Tibial nerve (tissue), 4 donors: ENCODE measurements at regions not wholly inside any gene's neighbourhood (a gene's known extent, or its start where the extent isn't known, plus 50 kb on each side); places are given as distances from the start of the nearest gene placed in this dataset.

Experiments
- DNase-seq, 2 donors: peaks; one replicate each; pipeline ENCODE4 v3.0.0-alpha.2; 2019; ENCODE audit warnings: low spot score in 2 of 2
- H3K27ac ChIP-seq, 4 donors: fragments of 200-600 bp; sonication (generic) in 3 of 4; one replicate each; pipeline ENCODE4 v1.5.1; 2017 to 2019; ENCODE audit warnings: mild to moderate bottlenecking in 1 of 4
- H3K27me3 ChIP-seq, 2 donors: fragments of 200-600 bp; sonication (generic) in 1 of 2; one replicate each; pipeline versions ENCODE4 v1.5.1 to v1.6.0; 2017 to 2019
- H3K36me3 ChIP-seq, 3 donors: fragments of 200-600 bp; sonication (generic); one replicate each; pipeline ENCODE4 v1.5.1; 2018 to 2019
- H3K4me1 ChIP-seq, 4 donors: fragments of 200-600 bp; sonication (generic) in 3 of 4; one replicate each; pipeline ENCODE4 v1.5.1; 2017 to 2019
- H3K4me3 ChIP-seq, 4 donors: fragments of 200-600 bp; sonication (generic) in 3 of 4; one replicate each; pipeline ENCODE4 v1.5.1; 2017 to 2019; ENCODE audit warnings: mild to moderate bottlenecking in 1 of 4, moderate library complexity in 1 of 4
- H3K9me3 ChIP-seq, 4 donors: fragments of 200-600 bp; sonication (generic) in 3 of 4; one replicate each; pipeline ENCODE4 v1.5.1; 2017 to 2019
- CTCF ChIP-seq, 5 experiments: fragments of 200-600 bp in 3 of 5; fragments of 450-650 bp in 2 of 5; sonication (generic) in 3 of 5; IDR thresholded peaks; one replicate each; pipeline ENCODE4 v1.5.1; 2016 to 2019; ENCODE audit warnings: antibody characterized with exemption in 5 of 5, mild to moderate bottlenecking in 3 of 5, moderate library complexity in 2 of 5
- EP300 ChIP-seq, 2 donors: sonication (generic); formaldehyde crosslinking; IDR thresholded peaks; one replicate each; pipeline ENCODE4 v1.6.1; 2017; ENCODE audit warnings: antibody characterized with exemption in 2 of 2, mild to moderate bottlenecking in 1 of 2
- POLR2A ChIP-seq, 2 donors: fragments of 450-650 bp; IDR thresholded peaks; one replicate each; pipeline ENCODE4 v1.6.1; 2017; ENCODE audit warnings: antibody characterized with exemption in 2 of 2, mild to moderate bottlenecking in 2 of 2, moderate library complexity in 2 of 2
- WGBS, 2 donors: methylation state at CpG; one replicate each; pipeline ENCODE4 v1.1.5; 2018; 5-methylcytosine and 5-hydroxymethylcytosine counted together

GRCh38 chr6:4402477-4402976 lies 267.2 kb upstream of the ECI2 start:
- H3K4me3 ChIP-seq: no peak overlapping the region
- peaks cover 0 to 29% (median 16%) of the 10 kb centered on the region in 4 donors for H3K4me1 ChIP-seq
- 50 to 51% methylated on average over 11 of the region's 11 CpGs for WGBS, 2 donors
- H3K9me3 ChIP-seq: no peaks in the 10 kb centered on the region
- TF ChIP-seq POLR2A (IDR thresholded peaks at IDR 0.05): no peak
- no peak for TF ChIP-seq EP300 (IDR thresholded peaks at IDR 0.05)
- no peaks in the 10 kb centered on the region for H3K27me3 ChIP-seq
- no peak for DNase-seq
- H3K27ac ChIP-seq: peak overlapping the region; percentile 2 to 83 (median 46)
- H3K36me3 ChIP-seq: no peaks in the 10 kb centered on the region

GRCh38 chr6:4401408-4402368 lies 266.3 kb upstream of the ECI2 start:
- Histone ChIP-seq H3K27me3 (no peaks in the 10 kb centered on the region), H3K4me1 (peaks cover 0 to 34% (median 16%) of the 10 kb centered on the region in 4 donors), H3K9me3 (no peaks in the 10 kb centered on the region), H3K27ac (peak overlapping the region in 1 of 4 donors; percentile 83), H3K4me3 (no peak overlapping the region), H3K36me3 (no peaks in the 10 kb centered on the region)
- no peak for DNase-seq
- WGBS, 2 donors: 63 to 68% methylated on average over 19 of the region's 19 CpGs
- TF ChIP-seq EP300 (IDR thresholded peaks at IDR 0.05): no peak
- no peak for TF ChIP-seq POLR2A (IDR thresholded peaks at IDR 0.05)
- TF ChIP-seq CTCF (IDR thresholded peaks at IDR 0.05): no peak

- TF ChIP-seq CTCF (IDR thresholded peaks at IDR 0.05) (no peak), EP300 (IDR thresholded peaks at IDR 0.05) (no peak), POLR2A (IDR thresholded peaks at IDR 0.05) (no peak)
These were observed 264.3 kb upstream of the ECI2 start for GRCh38 chr6:4399656-4400055.

GRCh38 chr6:4398791-4399190 lies 263.4 kb upstream of the ECI2 start:
- Histone ChIP-seq H3K4me1 (peaks cover 0 to 39% (median 14%) of the 10 kb centered on the region in 4 donors), H3K36me3 (no peaks in the 10 kb centered on the region), H3K4me3 (no peak overlapping the region), H3K27ac (no peak overlapping the region), H3K27me3 (no peaks in the 10 kb centered on the region), H3K9me3 (no peaks in the 10 kb centered on the region)
- DNase-seq: no peak
- no peak for TF ChIP-seq CTCF (IDR thresholded peaks at IDR 0.05)
- TF ChIP-seq EP300 (IDR thresholded peaks at IDR 0.05): no peak
- no peak for TF ChIP-seq POLR2A (IDR thresholded peaks at IDR 0.05)
- 79 to 88% methylated on average over 3 of the region's 3 CpGs for WGBS, 2 donors

More at GRCh38 chr6:4399656-4400055, 264.3 kb upstream of the ECI2 start:
- Histone ChIP-seq H3K4me3 (no peak overlapping the region), H3K4me1 (peaks cover 0 to 43% (median 17%) of the 10 kb centered on the region in 4 donors), H3K27ac (peak overlapping the region in 1 of 4 donors; percentile 20), H3K27me3 (no peaks in the 10 kb centered on the region), H3K9me3 (no peaks in the 10 kb centered on the region), H3K36me3 (no peaks in the 10 kb centered on the region)
- 94 to 97% methylated on average over 2 of the region's 2 CpGs for WGBS, 2 donors
- no peak for DNase-seq

- no peaks in the 10 kb centered on the region for H3K27me3 ChIP-seq
- no peaks in the 10 kb centered on the region for H3K9me3 ChIP-seq
- H3K27ac ChIP-seq: peak overlapping the region in 1 of 4 donors; percentile 28
- no peaks in the 10 kb centered on the region for H3K36me3 ChIP-seq
- H3K4me3 ChIP-seq: no peak overlapping the region
- 48 to 52% methylated on average over 5 of the region's 5 CpGs for WGBS, 2 donors
- DNase-seq: no peak
- peaks cover 0 to 24% (median 5%) of the 10 kb centered on the region in 4 donors for H3K4me1 ChIP-seq
- TF ChIP-seq EP300 (IDR thresholded peaks at IDR 0.05): no peak
- no peak for TF ChIP-seq POLR2A (IDR thresholded peaks at IDR 0.05)
- TF ChIP-seq CTCF (IDR thresholded peaks at IDR 0.05): no peak
These were observed 261.9 kb upstream of the ECI2 start for GRCh38 chr6:4397307-4397706.
